Heart left ventricle (tissue), 16 donors: ENCODE measurements at regions not wholly inside any gene's neighbourhood (a gene's known extent, or its start where the extent isn't known, plus 50 kb on each side); places are given as distances from the start of the nearest gene placed in this dataset.
A peak's percentile ranks its signal among the peaks of the same experiment; 100 is the strongest.

ENCODE experiments used
- ATAC-seq, 4 donors: fragments of 200-7000 bp; cut with Tn5 transposase; one replicate each; pipeline ENCODE4 v1.9.1; 2020 to 2022; ENCODE audit warnings: moderate library complexity in 4 of 4, mild to moderate bottlenecking in 3 of 4, moderate number of reproducible peaks in 1 of 4
- DNase-seq, 5 donors: peaks; one replicate each; pipeline ENCODE4 v3.0.0-alpha.2; 2020
- H3K27ac ChIP-seq, 12 donors: fragments of 200-600 bp; sonication (generic) in 4 of 12; one replicate each; pipeline versions ENCODE4 v1.5.0 to v1.8.0; 2016 to 2022; ENCODE audit warnings: mild to moderate bottlenecking in 2 of 12
- H3K27me3 ChIP-seq, 9 donors: fragments of 200-600 bp; sonication (generic) in 2 of 9; one replicate each; pipeline versions ENCODE4 v1.5.1 to v1.8.0; 2016 to 2022; ENCODE audit warnings: mild to moderate bottlenecking in 3 of 9
- H3K36me3 ChIP-seq, 9 donors: fragments of 200-600 bp; sonication (generic) in 2 of 9; one replicate each; pipeline versions ENCODE4 v1.5.0 to v1.8.0; 2018 to 2022; ENCODE audit warnings: mild to moderate bottlenecking in 2 of 9
- H3K4me1 ChIP-seq, 12 donors: fragments of 200-600 bp; sonication (generic) in 4 of 12; one replicate each; pipeline versions ENCODE4 v1.5.0 to v1.8.0; 2016 to 2022; ENCODE audit warnings: mild to moderate bottlenecking in 3 of 12
- H3K4me3 ChIP-seq, 12 donors: fragments of 200-600 bp; sonication (generic) in 4 of 12; one replicate each; pipeline versions ENCODE4 v1.5.0 to v1.8.0; 2017 to 2022; ENCODE audit warnings: mild to moderate bottlenecking in 9 of 12, moderate library complexity in 4 of 12
- H3K9me3 ChIP-seq, 12 donors: fragments of 200-600 bp; sonication (generic) in 4 of 12; one replicate each; pipeline versions ENCODE4 v1.5.0 to v1.8.0; 2016 to 2022; ENCODE audit warnings: mild to moderate bottlenecking in 1 of 12
- CTCF ChIP-seq, 12 donors: fragments of 200-600 bp; sonication (generic) in 4 of 12; IDR thresholded peaks; one replicate each; pipeline versions ENCODE4 v1.5.0 to v1.8.0; 2018 to 2022; ENCODE audit warnings: antibody characterized with exemption in 12 of 12, mild to moderate bottlenecking in 5 of 12
- POLR2A ChIP-seq, 2 donors: fragments of 450-650 bp; IDR thresholded peaks; one replicate each; pipeline ENCODE4 v1.6.1; 2017; ENCODE audit warnings: antibody characterized with exemption in 2 of 2, mild to moderate bottlenecking in 2 of 2, moderate library complexity in 2 of 2
- WGBS, 4 donors: extraction: QIAGEN DNeasy Blood & Tissue Kit in 2 of 4; methylation state at CpG; one replicate each; pipeline versions ENCODE4 v1.1.5 to v1.1.7; 2013 to 2018; 5-methylcytosine and 5-hydroxymethylcytosine counted together
- intact Hi-C, 10 donors: fragments of 100-400 bp; cut with DNase I; formaldehyde crosslinking; loops; one replicate each; pipeline versions ENCODE4 v1.11.1 to v1.14.2; 2022
- donor health status: ischemic (EF 13 %, LVEDD 7.1; RV severe dilation, severe dysfunction).
- donor health status: healthy with polysubstance abuse.
- donor health status: DM: no; HTN: yes; CAD: no.
- donor health status: DM: no; HTN: no; CAD: no.
- donor health status: ischemic (EF 25% LVEDD 6.9; RV normal size, moderate dysfunction).
- donor health status: ischemic (EF 25% LVEDD 5.7; RV mildly dilated, moderate dysfunction).
- donor health status: healthy.
- donor health status: DM: yes; HTN: yes; CAD: no.
- donor health status: ischemic (EF 35%, LVEDD 5.7; RV mildly dilated, moderate dysfunction).
- donor health status: nonischemic (EF 11% LVEDD 7.7; RV severe dilation, severe dysfunction).
- donor health status: DM: yes; HTN: yes; CAD: no.
- donor health status: PGD.
- donor health status: ischemic (EF 29% LVEDD 5.4; RV normal size, mild dysfunction).
- donor health status: nonischemic (EF 23%, LVEDD 6.1; RV moderate dilation, normal function).

GRCh38 chr11:86741839-86742805 is 58.2 kb upstream of the PRSS23 start:
- Histone ChIP-seq H3K27me3 (no peaks in the 10 kb centered on the region), H3K27ac (peak overlapping the region in 9 of 12 donors; percentile 63 to 88 (median 81)), H3K9me3 (no peaks in the 10 kb centered on the region), H3K4me1 (peaks cover 4 to 65% (median 30%) of the 10 kb centered on the region in 12 donors), H3K36me3 (no peaks in the 10 kb centered on the region), H3K4me3 (no peak overlapping the region)
- WGBS, 4 donors: 87 to 95% (median 92%) methylated on average over 6 of the region's 6 CpGs
- no peak for DNase-seq
- no peak for TF ChIP-seq CTCF (IDR thresholded peaks at IDR 0.05)
- TF ChIP-seq POLR2A (IDR thresholded peaks at IDR 0.05): no peak
- intact Hi-C loops: loop anchor here in 2 of 10 donors (2.0 to 5.0 kb wide), 2 partner anchors 55 to 65 kb away; no protein-coding TSS in a partner anchor
- ATAC-seq: peak in 1 of 4 donors; percentile 37

GRCh38 chr11:86741484-86741835 is 58.9 kb upstream of the PRSS23 start:
- Histone ChIP-seq H3K27me3 (no peaks in the 10 kb centered on the region), H3K4me3 (no peak overlapping the region), H3K27ac (peak overlapping the region in 11 of 12 donors; percentile 63 to 88 (median 78)), H3K36me3 (no peaks in the 10 kb centered on the region), H3K4me1 (peaks cover 4 to 65% (median 30%) of the 10 kb centered on the region in 12 donors), H3K9me3 (no peaks in the 10 kb centered on the region)
- intact Hi-C loops: loop anchor here in 1 of 10 donors (5.0 kb wide), 1 partner anchor 64 kb away; no protein-coding TSS in a partner anchor
- no peak for TF ChIP-seq POLR2A (IDR thresholded peaks at IDR 0.05)
- no peak for TF ChIP-seq CTCF (IDR thresholded peaks at IDR 0.05)
- DNase-seq (no peak), ATAC-seq (no peak)

GRCh38 chr11:86740628-86741483 is 59.5 kb upstream of the PRSS23 start:
- peaks cover 4 to 65% (median 30%) of the 10 kb centered on the region in 12 donors for H3K4me1 ChIP-seq
- DNase-seq (peak in 4 of 5 donors; percentile 43 to 66 (median 46)), ATAC-seq (peak; percentile 60 to 78 (median 73))
- H3K4me3 ChIP-seq: no peak overlapping the region
- peak overlapping the region; percentile 62 to 88 (median 77) for H3K27ac ChIP-seq
- H3K36me3 ChIP-seq: no peaks in the 10 kb centered on the region
- H3K27me3 ChIP-seq: no peaks in the 10 kb centered on the region
- 57 to 73% (median 62%) methylated on average over 7 of the region's 7 CpGs for WGBS, 4 donors
- intact Hi-C loops: loop anchor here in 1 of 10 donors (5.0 kb wide), 1 partner anchor 64 kb away; no protein-coding TSS in a partner anchor
- TF ChIP-seq POLR2A (IDR thresholded peaks at IDR 0.05) (no peak), CTCF (IDR thresholded peaks at IDR 0.05) (no peak)
- no peaks in the 10 kb centered on the region for H3K9me3 ChIP-seq
